ENCODE measurements at regions not wholly inside any gene's neighbourhood (a gene's known extent, or its start where the extent isn't known, plus 50 kb on each side); places are given as distances from the start of the nearest gene placed in this dataset.

DNA sequence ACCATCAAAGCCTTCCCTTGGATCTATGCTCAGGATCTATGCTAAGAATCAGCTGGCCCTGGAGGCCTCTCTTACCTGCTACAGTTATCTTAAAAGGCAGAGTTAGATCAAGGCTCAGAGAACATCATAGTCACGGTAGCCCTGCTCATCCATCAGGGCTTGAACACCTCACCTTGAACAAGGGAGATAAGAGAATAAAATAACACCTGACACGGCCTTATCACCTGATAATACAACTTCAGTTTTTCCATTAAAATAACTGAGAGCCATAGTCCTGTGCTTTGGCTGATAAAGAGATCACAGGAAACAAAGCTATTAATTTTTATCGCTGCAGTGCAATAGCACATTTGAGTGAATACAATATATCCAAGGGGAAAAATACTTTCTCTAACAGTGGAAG is 85.6 kb upstream of the LPP start:
- TF ChIP-seq POLR2A (IDR thresholded peaks at IDR 0.05; ENCODE audit: extremely low read depth, insufficient read length) (no peak), MYC (IDR thresholded peaks at IDR 0.05; ENCODE audit: low read depth, low read length) (no peak)
